Epidermal melanocyte (primary cell): ENCODE measurements at regions not wholly inside any gene's neighbourhood (a gene's known extent, or its start where the extent isn't known, plus 50 kb on each side); places are given as distances from the start of the nearest gene placed in this dataset.
A peak's percentile ranks its signal among the peaks of the same experiment; 100 is the strongest.

ENCODE experiments used
- DNase-seq: peaks from one replicate; pipeline ENCODE4 v3.0.0; 2011; ENCODE audit warnings: low spot score; ENCODE audit not compliant: insufficient read length

DNA sequence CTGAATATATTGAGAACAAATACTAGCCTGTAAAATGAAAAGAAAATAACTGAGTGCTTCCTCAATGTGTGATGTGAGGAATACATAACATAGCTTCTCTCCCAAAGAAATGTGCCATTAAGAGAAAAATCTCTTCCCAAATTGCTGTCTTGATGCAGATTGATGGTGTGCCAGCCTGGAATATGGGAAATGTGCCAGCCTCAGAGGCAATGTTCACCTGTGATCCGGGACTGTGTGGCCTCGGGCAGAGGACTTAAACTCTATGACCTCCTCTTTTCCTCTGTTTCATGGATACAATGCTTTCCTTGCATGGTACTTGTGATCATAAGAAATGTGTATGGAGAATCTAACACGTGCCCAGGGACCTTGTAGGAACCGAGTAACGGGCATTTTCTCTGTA lies 370.9 kb downstream of the DIRAS2 start:
- no peak for DNase-seq

DNA sequence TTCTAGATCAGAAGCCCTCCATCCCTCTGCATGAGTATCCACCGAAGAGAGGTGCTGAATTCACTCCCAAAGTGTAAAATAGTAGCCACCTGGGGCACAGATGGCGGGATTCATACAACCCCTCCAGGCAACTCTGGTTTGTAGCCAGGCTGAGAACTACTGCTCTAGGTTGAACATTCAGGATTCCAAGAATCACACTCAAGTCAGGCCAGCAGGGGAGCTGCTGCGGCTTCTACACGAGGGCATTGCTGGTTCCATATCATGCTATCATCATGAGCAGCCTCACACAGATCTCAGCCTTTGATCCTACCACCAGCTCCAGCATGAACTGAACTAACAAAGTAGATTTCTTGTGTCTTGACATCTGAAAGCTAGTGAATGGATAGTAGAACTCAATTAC lies 367.9 kb downstream of the DIRAS2 start:
- DNase-seq: no peak

DNA sequence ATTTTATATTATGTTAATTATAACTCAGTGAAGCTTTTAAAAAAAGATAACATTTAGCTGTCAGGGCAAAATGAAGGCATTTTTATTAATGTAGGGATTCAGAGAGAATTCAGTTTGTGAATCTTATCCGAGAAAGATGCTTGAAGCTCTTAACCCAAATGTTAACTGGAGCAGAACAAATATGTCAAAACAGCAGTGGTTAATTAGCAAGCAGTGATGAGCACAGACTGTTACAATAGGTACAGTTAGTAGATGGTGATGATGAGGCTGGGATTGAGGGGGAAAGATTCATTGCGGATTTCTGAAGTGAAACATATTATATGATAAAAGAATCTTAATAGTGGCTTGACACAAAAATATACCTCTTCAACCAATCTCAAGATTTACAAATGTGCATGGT lies 356.7 kb downstream of the DIRAS2 start:
- no peak for DNase-seq

DNA sequence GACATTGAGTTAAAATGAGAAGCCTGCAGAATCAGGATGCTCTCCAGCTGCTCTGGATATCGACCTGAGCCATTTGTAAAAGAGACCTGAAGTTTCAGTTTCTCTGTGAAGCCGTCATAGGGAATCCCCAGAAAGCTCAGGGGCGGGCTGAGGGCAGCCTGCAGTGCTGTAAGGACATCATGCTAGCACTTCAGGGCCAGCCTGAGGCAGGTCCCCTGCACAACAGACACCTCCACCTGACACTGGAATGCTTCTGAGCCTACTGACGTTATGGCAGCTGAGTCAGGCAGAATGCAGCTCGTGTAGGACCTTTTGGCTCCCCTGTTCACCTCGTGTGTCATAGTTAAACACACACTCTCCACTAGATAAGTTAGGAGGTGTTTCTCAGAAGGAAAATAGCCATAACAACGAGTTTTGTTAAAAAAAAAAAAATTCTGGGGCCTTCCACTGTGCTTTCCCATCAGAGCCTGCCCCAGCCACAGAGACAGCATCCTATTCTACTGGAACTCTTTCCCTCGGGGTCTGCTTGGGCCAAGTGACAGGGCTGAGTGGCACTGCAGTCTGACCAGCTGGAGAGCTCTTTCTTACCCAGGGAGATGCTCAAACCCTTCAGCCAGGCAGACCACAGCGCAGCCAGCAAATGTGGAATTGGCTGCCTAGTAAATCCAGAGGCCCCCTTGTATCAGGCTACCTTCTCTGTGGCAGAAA lies 354.9 kb downstream of the DIRAS2 start:
- no peak for DNase-seq

DNA sequence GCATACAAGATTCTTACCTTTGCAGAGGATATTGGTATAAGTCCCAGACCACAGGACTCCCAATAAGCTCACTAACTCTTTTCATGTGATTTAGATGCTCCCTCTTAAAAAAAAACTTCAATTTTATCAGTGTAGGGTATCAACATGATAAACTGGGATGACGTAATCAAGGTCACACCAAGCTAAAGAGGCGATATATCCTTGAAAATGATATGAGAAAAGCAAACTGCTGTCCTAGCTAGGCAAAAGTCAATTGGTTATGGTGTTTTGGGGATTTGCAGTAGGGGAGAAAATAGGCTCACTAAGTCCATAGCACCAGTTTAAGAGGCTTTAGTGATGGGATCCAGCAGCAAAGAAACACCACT lies 354.4 kb downstream of the DIRAS2 start:
- no peak for DNase-seq

DNA sequence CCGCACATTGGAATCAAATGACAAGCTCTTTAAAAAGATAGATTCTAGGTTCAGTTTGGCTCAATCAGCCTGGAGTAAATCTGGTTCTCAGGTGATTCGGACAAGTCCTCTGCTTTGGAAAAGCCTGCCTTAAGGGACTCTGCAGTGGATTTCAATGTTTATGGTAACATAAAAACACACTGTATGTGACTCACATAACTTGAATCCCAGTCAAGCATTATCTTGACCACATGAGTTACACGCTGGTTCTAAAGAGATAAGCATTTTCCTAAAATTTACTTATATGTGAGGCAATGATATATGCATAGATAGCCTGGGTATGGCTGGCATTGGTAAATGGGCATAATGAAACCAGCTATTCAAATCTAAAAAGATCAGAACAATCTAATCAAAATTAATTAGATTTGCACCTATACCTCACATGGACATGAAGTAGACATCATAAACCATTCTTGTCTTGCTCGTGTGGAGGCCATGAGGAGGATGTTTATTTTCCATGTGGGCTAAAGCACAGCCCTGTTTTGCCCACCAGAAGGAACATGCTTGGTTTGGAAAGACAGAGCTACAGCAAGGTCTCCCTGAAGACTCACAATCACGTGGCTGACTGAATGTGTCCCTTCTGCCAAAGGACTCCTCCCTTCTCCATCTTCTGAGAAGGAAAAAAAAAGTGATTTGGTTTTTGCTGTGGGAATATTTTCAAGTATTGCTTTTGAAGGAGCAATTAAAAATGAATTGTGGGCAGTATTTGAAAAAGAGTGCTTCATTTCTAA lies 351.7 kb downstream of the DIRAS2 start:
- DNase-seq: no peak

DNA sequence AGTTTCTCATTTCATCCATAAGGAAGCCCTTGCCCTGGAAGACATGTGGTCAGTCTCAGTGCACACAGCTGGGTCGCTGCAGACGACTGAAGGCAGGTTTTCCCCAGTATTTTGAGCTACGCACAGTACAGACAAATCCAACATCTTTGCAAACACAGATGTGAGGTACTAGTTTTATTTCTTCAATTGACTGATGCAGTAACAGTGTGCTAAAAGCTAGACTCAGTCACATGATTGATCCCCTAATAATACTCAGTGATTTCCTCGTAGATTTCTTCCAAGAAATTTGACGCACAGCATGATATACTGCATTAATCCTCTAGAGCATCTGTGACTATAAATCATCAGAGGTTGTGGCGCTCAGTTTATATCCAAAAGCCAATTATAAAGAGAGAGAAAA lies 346.1 kb downstream of the DIRAS2 start:
- no peak for DNase-seq

DNA sequence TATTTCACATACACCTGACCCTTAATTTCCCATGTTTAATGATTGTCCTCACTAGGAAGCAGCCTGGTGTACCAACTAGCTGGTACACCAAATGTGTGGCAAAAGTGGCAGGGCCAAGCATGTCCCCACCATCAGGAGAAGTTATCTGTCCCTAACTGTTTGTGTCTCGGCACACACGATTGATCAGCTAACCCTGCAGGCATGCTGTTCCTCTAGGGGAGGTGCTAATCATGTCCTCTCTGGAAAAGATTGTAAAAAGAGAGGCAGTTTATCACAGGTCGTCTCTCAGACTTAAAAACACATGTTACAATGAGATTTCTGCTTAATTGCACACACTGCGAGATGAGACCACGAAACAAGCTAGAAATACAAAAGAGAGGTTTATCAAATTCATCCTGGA lies 342.7 kb downstream of the DIRAS2 start:
- no peak for DNase-seq

DNA sequence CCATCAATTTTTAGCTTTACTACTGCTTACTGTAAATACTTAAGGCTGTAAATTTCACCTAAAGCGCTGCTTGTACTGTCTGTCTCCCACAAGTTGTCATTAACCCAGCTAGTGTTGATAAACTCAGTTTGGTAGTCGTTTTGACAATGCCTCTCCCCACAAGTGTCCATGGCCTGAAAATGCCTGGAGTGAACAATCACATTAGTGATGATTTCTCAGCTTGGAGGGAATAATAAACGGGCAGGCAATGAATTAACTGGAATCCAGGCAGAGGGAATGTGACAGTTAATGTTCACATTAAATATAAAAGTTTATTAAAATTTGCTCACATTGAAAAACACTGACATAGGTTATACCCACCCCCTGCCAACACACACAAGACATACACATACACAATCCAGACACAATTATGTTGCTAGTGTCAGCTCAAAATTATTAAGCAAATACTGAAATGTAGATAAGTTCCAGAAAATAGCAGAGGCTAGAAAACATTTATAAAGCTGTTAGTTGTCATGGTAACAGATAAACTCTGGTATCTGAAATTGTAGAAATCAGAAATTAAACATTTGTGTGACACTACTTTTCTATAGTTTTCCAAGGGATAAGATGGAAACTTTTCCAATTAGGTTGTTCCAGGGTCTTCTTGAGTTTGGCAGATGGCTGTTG lies 341.9 kb downstream of the DIRAS2 start:
- DNase-seq: no peak

DNA sequence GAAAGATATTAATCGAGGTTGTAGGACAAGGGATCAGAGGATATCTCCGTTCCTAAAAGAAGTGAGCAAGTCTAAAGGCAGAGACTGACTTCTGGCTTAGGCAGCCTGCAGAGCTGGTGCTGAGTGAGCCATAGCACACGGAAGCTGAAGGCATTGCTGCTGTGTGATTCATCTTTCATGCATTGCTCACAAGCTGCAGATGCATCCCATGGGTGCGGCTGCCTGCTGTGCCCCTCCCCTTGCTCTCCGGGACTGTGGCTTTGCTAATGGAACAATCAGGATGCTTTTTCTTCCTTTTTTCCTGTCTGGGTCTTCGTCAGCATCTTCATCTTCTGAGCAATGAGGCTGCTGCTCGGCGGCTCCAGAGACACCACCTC lies 341.4 kb downstream of the DIRAS2 start:
- peak; percentile 50 for DNase-seq

DNA sequence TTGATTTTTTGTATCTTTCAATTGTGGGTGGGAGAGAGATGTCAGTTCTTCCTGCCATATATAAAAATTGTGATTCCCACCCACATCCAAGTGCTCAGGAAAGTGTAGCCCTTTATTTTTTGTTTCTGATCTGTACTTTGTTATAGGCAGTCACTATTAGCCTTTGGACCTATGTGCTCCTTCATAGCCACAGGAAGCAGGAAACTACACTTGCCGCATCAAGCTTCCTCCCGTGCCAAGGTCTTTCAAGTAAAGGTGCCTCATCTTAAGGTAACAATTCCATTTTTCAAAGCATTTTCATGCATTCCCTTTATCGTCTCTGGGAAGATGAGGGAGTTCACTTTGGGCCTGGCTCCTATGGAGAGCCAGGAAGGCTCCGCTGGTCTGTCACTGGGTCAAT lies 339.0 kb downstream of the DIRAS2 start:
- no peak for DNase-seq

DNA sequence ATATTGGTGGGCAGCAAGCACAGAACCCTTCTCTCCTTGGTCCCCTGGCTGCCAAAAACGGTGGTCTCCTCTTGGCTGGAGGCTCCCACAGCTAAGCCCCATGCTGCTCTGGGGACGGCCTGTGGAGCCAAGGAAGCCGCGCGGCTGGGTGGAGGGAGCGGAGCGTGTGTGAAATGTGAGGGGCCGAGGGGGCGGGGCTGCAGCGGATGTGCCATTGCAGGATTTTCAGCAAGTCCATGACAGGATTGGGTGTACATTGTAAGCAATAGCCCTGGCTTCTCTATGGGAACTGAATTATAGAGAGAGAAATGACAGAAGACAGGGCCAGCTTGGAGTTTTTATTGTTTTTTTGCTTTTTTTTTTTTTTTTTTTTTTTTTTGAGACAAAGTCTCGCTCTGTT lies 336.5 kb downstream of the DIRAS2 start:
- no peak for DNase-seq

DNA sequence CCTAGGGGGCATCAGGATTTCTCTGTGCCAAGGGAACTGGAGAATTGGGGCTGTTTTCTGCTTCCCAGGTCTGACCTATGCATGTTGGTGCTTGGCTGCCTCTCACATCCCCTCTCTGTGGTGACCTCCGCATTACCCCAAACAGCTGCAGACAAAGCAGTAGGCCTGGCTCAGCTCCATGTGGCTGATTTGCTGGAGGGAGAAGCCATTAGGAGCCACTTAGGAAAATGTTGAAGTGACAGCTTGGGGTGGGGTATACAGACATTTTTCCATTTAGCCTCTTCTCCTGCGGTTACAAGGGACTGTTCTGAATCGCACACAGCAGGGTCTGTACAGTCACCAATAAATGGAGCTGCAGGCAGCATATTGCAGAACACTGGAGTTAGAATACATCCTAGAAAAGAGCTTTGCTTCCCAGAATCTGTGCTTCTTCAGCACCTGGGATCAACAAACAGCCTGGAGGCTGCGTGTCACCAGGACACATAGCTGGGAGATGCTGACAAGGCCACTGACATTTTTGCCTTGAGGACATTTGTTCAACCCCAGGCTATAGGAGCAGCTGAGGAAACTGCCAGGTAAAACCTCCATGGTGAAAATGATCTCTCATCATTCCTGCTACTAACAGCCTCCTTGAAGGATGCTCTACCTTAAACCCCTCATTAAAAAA lies 335.3 kb downstream of the DIRAS2 start:
- DNase-seq: no peak

DNA sequence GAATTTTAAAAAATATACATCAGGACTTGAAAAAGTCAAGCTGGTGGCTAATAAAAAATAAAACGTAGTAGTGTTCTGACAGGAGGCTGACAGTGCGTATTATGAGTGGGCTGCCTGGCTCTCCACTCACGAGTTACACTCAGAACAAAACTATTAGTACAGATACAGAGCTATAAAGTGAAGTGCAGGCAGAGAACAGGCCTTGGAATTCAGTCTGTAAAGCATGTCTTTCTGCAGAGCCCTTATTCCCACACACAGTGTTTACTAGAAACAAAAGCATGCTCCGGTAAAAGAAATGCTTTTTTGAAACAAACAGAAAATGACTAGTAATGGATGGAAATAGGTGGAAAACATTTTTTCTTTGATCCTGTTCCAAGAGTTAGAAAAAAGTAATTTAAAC lies 334.7 kb downstream of the DIRAS2 start:
- no peak for DNase-seq

DNA sequence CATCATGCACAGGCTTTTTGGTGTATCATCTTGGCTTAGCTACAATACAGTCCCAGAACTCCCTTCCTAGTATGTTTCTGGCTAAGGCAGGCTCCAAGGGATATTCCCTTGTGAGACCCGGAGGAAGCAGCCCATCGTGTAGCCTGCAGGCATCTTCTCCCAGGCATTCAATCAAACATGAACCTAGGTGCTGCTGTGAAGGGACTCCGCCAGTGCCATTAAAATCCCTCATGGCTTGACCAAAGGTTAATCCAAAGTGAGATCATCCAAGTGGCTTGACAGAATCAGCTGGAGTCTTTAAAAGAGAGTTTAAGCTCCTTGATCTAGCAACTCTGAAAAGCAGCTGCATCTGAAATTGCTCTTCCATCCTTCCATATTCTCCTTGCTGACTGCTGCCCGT lies 333.9 kb downstream of the DIRAS2 start:
- DNase-seq: no peak

DNA sequence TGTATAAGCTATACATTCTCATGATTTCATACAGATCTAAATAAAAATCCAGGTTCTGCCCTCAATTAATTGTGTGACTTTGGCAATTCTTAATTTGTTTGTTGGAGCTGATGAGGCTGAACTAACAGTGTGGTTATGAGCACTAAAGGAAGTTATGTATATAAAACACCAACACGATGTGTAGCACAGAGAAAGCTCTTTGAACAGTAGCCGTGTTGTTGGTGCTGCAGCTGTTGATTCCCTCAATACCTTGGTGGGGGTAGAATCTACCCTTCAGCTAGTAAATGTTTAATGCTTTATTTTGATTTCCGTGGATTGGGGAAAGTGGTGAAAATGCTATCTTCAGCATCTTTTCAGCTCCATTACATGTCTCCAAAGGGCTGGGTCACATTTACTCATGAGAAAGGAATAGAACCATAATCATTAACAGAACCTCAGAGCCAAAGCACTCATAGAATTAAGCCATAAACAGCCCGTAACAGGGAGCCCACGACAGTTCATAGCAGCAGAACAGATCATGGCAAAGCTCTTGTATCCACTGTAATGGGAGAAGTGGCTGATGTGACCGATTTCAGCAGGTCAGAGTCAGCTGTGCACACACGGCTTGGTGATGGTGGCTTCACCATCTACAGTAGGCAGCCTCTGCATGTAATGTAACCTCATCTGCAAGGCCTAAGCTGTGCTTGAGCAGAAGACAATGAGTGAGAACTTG lies 332.7 kb downstream of the DIRAS2 start:
- DNase-seq: no peak

DNA sequence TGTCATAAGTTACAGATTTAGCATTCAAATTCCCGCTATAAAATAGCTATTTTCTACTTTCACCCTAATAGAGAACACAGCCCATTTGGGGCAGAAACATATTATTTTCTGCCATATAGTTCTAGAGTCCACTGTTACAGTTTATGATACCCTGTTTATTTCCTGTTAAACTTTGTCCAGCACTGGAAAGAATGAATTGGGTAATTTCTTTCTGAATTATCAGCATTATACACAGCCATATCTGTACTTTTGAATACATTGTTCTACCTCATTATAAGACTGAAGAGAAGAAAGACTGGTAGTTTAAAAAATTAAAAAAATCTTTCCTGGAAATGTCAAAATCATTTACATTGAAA lies 332.1 kb downstream of the DIRAS2 start:
- DNase-seq: no peak

DNA sequence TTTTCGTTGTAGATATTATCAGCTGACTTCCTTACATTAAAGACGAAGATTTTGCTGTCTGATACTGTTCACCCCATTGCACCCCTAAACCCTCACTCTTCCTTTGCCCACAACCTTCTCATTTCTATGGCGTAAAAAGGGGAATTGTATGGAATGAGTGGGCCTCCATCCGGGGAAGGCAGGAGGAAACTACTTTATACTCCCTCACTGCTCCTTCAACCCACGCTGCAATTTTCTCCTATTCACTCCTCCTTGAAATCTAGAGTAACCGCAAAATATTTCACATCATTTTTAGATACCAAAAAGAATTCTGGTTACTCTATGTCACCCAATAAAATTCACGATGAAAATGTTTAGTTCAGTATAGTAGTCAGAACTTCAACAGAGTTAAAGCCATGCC lies 330.8 kb downstream of the DIRAS2 start:
- no peak for DNase-seq

DNA sequence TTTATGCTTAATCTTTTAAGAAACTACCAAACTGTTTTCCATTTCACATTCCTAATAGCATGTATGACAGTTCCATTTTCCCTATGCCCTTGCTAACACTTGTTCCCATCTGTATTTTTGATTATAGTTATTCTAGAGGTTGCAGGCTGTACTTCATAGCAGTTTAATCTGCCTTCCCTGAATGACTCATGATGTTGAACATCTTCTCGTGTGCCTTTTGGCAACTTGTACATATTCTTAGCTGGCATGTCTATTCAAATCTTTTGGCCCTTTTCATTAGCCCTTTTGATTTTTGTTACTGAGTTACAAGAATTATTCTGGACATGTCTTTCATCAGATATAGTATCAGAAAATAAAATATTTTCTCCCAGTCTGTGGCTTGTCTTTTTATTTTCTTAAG lies 320.3 kb downstream of the DIRAS2 start:
- DNase-seq: no peak

DNA sequence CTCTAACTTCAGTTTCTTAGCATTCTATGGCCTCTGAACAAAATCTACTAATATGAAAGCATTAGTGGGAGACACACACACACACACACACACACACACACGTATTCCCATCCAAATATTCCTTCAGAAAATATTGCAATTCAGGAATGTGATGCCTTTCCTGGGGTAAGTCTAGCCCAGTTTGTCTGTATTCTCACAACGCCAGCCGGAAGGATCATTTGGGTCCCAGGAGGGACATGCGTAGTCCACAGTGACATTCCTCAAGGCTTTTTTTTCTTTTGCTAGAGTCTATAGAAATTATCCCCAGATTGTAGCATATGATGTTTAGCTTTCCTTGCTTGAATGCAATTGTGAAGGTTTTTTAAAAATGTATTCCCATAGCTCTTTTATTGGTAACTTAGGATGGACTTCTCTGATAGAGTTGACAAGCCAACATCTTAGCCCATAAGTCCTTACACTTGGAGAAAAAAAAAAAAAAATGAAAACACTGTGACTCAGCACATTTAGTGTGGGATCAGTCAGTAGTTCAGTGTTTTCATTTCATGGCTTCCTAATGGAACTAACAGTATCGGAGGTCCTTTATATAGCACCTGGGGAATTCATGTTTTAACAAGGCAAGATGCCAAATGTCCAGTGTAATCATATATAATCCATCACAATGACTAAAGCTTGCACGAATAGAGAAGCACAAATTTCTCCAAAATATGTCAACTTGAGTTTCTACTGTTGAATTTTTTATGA lies 316.5 kb downstream of the DIRAS2 start:
- DNase-seq: no peak

DNA sequence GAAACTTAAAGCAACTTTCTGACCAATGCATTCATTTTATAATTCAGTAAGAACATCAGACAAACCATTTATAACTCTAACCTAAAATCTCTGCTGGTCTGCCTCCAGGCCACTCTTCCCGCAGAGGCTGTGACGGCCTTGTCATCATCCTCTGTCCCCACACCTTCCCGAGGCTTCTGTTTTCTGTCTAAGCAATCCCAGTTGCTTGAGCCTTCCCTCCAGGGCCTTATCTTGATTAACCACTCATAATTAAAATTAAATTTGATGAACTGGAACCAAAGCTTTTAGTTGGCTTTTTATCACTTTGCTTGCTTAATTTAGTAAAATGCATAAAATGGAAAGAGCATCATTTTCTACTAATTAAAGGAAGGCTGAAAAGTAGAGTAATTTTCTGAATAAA lies 312.4 kb downstream of the DIRAS2 start:
- no peak for DNase-seq
